HG03354 (cell line): ENCODE measurements at regions not wholly inside any gene's neighbourhood (a gene's known extent, or its start where the extent isn't known, plus 50 kb on each side); places are given as distances from the start of the nearest gene placed in this dataset.
"Not testable (repeated sequence)": the region's sequence is repeated elsewhere in the genome, so short reads cannot be mapped to it uniquely, and the experiment has no call there.

Experiments used
- ATAC-seq: cut with Tn5 transposase; IDR thresholded peaks from one replicate; pipeline ENCODE4 v1.9.1; 2021; ENCODE audit warnings: mild to moderate bottlenecking; ENCODE audit not compliant: unreplicated experiment, poor library complexity, severe bottlenecking

DNA sequence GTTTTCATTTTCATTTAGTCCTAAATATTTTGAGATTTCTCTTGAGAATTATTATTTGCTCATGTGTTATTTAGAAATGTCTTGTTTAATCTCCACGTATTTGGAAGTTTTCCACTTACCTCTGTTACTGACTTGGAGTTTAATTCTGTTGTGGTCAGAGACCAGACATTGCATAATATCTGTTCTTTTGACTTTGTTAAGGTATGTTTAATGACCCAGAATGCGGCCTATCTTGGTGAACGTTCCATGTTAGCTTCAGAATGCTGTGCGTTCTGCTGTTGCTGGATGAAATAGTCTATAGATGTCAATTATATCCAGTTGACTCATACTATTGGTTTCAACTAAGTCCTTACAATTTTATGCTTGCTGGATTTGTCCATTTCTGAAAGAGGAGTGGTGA is 325.3 kb upstream of the TARS1 start:
- ATAC-seq, result no peak

DNA sequence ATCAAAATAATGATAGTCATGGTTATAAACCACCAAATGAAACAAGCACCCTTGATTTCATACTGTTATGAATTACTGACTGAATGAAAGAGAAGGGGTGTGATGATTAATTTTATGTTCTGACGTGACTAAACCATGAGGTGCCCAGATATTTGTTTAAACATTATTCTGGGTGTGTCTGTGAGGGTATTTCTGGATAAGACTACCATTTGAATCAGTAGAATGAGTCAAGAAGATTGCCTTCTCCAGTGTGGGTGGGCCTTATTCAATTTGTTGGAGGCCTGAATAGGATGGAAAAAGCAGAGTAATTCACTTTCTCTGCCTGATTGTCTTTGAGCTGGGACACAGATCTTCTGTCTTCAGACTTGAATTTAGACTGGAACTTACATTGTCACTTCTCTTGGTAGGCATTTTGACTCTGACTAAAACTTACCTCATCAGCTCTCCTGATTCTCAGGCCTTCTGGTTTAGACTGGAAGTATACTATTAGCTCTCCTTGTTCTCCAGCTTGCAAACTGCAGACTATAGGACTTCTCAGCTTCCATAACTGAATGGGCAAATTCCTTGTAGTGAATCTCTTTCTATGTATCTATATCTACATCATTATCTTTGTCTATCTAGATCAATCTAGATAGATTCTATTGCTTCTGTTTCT is 321.9 kb upstream of the TARS1 start:
- no peak for ATAC-seq

DNA sequence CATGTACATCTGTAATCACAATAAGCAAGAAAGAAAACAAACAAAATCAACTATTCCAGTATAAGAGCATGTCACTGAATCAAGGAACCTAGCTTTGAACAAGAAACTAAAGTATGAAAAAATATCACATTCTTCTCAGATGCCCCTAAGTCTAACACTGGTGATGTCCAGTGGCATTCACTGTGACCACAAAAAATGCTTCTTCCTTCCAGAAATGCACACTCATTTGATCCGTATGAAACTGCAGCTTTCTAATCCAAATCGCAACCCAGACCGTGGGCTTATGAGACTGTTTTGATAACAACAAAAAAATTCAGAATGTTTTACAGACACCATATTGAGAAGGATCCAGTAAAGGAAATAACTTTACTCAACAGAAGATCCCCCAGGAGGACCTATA is 320.1 kb upstream of the TARS1 start:
- no peak for ATAC-seq

DNA sequence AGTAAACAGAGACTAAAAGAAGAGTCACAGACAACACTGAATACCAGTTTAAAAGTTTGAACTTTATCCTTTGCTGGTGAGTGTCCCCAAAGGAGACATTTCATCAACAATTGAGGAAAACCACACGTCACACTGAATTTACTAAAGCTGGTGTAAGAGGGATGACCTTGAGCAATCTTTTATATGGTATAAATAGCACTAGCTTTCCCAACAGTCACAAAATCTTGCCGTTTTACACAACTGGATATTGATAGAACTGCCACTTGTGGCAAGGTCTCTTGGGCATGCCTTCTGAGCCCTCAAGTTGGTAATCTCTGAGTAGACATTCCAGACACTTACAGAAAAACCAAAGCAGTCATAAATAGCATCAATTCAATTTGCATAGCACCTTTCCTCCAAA is 311.5 kb upstream of the TARS1 start:
- no peak for ATAC-seq

DNA sequence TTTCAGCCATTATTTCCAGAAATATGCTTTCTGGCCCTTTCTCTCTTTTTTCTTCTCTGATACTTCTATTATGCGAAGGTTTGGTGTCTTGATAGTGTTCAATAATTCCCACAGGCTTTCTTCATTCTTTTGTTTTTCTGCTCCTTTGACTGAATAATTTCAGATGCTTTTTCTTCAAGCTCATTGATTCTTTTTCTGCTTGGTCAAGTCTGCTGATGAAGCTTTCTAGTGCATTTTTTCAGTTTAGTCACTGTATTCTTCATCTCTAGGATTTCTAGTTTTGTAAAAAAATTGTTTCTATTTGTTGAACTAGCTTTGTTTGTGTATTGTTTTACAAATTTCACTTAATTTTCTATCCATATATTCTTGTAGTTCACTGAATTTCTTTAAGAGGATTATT is 304.0 kb upstream of the TARS1 start:
- ATAC-seq, result no peak

DNA sequence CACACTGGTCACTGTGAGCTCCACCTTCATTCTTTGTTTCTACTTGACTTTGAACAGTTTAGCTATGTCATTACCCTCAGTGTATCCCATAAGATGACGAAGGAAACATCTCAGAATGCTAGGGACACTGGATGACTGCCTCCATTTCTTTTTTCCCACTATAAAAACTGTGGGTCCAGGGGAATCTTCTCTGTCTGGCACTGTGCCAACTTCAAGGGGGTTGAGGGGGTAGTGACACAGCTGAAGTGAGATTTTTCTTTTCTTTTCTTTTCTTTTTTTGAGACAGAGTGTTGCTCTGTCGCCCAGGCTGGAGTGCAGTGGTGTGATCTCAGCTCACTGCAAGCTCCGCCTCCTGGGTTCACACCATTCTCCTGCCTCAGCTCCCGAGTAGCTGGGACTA is 302.6 kb upstream of the TARS1 start:
- not testable (repeated sequence) for ATAC-seq

DNA sequence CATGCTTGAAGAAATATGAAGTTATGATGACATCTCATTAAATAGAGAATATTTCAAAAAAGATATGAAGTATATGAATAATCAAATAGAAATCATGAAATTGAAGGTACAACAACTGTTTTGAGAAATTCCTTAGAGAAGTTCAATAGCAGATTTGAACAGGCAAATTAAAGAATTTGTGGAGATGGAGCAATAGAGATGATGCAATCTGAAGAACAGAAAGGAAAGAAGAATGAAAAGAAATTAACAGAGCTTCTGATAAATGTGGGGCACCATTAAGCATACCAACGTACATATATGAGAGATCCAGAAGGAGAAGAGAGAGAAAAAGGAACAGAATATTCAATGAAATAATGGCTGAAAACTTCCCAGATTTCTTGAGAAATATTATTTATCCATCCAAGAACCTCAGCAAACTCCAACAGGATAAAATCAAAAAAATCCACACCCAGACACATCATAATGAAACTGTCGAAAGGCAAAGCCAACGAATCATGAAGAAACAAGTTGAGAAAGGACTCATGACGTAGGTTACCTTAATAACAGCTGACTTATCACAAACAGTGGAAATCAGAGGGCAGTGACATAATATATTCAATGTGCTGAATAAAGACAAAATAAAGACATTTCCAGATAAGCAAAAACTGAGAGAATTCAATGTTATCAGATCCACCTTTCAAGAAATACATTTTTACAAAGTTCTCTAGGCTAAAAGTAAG is 297.2 kb upstream of the TARS1 start:
- ATAC-seq, result no peak

DNA sequence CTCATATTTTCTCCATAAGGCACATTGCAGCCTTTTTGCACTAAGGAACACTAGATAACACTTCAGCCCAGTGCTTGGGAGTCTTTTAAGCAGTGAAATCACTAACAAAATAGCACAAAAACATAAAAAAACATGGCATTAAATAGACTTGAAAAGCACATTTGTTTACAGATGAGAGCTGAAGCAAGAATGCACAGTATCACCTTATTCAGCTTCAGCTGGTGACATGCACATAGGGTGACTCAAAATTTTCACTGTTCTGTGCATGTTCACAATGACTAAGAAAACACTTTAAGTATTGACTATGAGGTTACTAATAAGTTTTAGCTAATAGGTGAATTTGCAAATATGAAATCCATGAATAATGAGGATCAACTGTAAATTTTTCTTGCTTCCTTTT is 293.9 kb upstream of the TARS1 start:
- no peak for ATAC-seq

DNA sequence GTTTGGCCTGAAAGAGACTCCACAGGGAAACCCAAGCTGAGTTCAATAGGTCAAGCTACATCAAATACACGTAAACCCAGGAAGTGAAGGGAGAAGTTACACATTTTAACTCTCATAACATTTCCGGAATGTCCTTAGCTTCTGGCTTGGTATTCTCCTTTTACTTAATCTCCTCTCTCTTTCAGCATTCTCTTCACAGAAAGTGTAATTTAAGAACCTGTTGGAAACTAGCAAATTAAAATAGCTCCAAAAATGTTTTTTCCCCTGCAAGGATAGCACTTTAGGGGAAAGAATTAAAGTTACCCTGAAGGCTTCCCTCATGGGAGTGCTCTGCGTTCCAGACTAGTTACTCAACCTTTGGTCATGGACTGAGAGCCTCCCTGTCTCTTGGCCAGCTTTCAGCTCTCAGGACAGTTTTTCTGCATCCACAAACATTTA is 292.7 kb upstream of the TARS1 start:
- no peak for ATAC-seq

DNA sequence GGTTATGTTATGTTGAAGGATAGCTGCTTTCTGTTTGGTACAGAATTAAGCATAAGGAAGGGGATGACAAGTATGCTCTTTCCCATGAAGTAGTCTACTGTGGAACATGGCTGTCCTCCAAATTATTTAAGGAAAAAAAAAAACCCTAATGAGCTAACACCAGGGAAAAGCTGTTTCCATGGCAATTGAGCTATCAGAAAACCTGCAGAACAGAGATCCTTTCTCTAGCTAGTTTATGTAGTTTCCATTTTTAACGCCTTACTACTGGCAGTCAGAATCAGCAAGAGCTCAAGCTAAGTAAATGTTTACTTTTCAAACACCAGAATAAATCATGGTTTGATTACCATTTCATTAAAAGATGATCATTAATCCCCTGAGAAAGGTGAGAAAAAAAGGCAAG is 287.4 kb upstream of the TARS1 start:
- no peak for ATAC-seq

DNA sequence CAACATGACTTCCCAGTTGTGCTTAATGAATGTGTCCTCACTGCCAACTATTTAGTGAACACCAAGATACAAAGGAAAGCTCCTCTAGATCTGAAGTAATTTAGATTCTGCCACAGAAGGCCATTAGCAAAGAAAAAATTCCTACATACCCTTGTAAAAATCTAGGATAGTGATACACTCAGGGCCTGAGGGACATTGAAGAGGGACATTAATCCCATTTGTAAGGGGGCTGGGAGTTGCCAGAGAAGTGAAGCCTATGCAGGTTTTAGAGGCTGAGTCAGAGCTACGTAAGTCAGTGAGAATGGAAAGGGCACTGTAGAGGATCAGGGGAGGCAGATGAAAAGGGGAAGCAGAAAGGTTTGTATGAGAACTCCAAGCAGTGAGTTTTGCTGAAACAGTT is 286.9 kb upstream of the TARS1 start:
- no peak for ATAC-seq

DNA sequence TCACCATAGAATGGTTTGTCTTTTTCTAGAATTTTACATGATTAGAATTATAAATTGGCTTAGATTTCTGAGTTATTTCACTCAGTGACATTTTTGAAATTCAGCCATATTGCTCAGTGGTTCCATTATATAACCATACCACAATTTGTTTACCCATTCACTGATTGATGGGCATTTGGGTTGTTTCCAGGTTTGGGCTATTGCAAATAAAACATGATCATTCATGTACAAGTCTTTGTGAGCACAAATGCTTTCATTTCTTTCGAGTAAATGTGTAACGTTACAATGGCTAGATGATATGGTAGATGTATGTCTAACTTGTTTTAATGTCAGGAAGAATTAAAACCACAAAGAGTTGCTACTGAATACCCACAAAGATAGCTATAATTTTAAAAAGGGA is 279.9 kb upstream of the TARS1 start:
- ATAC-seq, result no peak

DNA sequence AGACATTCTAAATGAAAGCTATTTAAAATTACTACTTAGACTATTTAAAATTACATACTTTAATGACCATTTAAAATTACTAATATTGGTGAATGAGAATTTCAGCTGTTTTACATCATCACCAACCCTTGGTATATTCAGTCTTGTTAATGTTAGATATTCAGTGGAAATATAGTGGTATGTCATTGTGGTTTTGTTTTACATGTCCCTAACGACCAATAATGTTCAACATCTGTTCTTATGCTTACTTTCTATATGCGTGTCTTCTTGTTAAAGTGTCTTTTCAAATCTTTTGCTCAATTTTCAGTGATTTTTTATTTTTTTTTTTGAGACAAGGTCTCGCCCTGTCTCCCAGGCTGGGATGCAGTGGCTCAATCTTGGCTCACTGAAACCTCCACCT is 279.3 kb upstream of the TARS1 start:
- no peak for ATAC-seq

DNA sequence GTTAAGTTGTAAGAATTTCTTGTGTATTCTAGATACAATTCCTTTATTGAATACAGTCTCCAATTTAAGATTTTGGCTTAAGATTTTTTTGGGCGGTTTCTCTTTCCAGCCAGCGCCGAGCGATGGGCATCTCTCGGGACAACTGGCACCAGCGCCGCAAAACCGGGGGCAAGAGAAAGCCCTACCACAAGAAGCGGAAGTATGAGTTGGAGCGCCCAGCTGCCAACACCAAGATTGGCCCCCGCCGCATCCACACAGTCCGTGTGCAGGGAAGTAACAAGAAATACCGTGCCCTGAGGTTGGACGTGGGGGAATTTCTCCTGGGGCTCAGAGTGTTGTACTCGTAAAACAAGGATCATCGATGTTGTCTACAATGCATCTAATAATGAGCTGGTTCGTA is 278.7 kb upstream of the TARS1 start:
- no peak for ATAC-seq

DNA sequence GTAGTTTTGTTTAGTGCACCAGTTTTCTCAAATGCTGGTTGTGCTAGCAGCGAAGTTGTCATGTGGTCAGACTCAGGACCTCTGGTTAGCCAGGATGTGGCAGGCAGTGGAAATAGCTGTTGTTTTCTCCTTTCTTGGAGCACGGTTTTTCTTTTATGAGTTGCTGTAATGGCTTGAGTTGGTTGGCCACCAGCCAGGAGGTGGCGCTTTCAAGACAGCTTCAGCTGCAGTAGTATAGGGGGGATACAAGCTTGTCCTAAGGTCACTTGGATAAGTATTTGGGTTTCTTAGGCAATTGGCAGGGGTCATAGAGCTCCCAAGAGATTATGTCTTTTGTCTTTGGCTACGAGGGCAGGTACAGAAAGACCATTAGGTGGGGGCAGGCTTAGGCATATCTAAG is 274.2 kb upstream of the TARS1 start:
- ATAC-seq, result no peak

DNA sequence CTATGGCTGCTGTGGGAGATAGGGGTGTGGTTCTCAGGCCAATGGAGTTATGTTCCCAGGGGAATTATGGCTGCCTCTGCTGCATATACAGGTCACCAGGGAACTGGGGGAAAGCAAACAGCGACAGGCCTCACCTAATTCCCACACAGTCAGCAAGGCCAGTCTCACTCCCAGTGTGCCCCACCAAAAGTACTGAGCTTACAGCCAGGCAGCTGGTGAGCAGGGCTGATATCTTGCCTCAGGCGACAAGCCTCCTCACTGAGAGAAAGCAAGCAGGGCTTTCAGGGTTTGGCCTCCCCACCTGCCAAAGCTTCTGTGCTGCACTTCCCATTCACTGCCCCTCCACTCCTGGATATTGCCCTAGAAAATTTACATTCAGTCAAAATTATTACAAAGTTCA is 273.8 kb upstream of the TARS1 start:
- no peak for ATAC-seq

DNA sequence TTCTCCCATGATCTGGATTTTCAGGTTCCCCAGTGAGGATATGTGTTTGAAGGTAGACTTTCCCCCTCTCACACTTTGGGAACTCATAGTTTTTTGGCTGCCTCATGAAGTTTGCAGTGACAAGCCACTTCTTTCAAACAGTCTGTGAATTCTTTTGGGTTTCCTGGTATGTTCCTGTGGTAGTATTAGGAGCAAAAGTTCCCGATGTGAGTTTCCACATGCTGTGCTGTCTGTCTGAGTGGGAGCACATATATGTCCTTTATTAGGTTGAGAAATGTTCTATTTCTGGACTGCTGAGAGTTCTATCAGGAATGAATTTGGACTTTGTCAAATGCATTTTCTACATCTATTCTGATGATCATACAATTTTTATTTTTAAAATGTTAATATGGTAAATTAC is 273.2 kb upstream of the TARS1 start:
- no peak for ATAC-seq

DNA sequence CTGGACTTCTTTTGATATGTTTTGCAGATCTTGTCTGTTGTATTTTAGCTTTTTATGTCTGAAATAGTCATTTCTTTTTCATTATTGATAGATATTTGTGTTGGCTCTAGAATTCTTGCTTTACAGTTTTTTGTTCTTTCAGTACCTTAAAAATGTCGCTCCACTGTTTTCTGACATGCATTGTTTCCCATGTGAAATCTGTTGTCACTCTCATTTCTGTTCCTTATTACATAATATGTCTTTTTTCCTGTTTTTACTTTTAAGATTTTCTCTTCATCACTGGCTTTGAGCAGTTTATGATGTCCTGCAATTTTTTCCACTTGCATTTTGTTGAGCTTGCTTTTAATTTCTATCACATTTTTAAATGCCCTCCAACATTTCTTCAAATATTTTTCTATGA is 270.4 kb upstream of the TARS1 start:
- no peak for ATAC-seq

DNA sequence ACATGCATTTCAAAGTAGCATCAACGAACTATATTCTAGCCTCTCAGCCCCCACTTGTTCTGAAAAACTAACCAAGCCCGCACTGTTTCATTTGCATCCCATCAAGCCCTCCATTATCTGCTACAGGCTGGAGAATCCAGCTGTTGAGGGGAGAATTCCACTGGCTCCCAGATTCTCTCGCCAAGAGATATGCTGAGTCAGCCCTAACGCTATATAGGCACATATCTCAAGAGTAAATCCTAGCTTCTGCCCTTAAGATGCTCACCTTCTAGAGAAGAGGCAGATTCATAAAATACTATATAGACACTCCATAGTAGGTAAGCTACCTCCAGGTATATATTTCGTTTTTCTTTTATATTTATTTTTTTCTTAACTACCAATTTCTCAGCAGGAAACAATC is 266.4 kb upstream of the TARS1 start:
- ATAC-seq, result no peak

DNA sequence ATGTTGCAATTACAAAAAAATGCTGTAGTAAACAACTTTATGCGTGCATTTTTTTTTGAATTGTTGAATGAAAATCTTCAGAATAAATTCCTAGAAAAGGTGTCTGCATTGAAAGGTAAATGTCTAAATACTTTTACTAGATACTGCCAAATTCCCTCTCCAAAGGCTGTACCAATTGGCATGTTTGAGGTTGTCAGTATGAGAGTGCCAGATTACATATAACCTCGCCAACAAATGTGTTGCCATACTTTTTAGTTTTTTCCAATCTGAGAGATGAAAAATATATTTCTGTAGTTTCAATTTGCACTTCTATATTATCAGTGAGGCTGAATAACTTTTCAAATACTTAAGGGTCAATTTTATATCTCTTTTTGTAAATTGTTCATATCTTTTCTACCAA is 261.5 kb upstream of the TARS1 start:
- ATAC-seq, result no peak

DNA sequence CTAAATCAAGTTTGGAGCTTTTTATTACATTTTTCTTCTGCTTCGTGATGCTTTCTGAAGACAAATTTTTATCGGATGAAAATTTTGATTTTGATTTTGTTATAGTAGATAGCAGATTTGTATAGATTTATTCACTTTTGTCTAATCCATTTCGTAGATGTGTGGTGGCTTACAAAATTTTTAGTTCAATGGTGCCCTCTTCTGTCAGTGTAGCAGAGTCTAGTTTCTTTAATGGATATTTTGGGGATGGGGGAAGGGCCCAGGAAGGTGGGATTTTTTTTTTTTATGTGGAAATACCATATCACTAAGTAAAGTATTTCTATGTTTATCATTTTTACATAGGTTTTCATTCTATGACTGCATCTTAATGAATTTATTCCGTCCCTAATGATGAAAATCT is 259.9 kb upstream of the TARS1 start:
- no peak for ATAC-seq

DNA sequence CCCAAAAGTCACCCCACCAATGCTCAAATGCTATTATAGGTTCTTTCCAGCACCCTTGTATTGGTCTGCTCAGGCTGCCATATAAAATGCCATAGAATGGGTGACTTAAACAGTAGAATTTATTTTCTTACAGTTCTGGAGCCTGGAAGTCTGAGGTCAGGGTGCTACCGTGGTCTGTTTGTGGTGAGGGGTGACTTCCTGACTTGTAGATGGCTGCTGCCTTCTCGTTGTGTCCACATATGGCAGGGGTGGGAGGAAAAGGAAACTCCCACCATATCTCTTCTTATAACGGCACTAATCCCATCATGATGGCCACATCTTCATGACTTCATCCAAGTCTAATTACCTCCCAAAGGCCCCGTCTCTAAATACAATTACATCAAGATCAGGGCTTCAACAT is 257.8 kb upstream of the TARS1 start:
- no peak for ATAC-seq
